Lower leg skin (tissue), 4 donors: ENCODE measurements at regions not wholly inside any gene's neighbourhood (a gene's known extent, or its start where the extent isn't known, plus 50 kb on each side); places are given as distances from the start of the nearest gene placed in this dataset.

ENCODE experiments used
- DNase-seq, 2 donors: peaks; one replicate each; pipeline ENCODE4 v3.0.0-alpha.2; 2019; ENCODE audit warnings: low spot score in 2 of 2
- H3K4me3 ChIP-seq: fragments of 200-600 bp; sonication (generic); 2 replicates; pipeline ENCODE4 v1.5.1; 2017; ENCODE audit warnings: mild to moderate bottlenecking, low read depth; ENCODE audit not compliant: poor library complexity, severe bottlenecking
- CTCF ChIP-seq, 3 donors: fragments of 450-650 bp; IDR thresholded peaks; one replicate each; pipeline ENCODE4 v1.5.1; 2016; ENCODE audit warnings: antibody characterized with exemption in 3 of 3, mild to moderate bottlenecking in 3 of 3, moderate library complexity in 2 of 3
- POLR2A ChIP-seq, 2 donors: fragments of 450-650 bp; IDR thresholded peaks; one replicate each; pipeline ENCODE4 v1.6.1; 2016 to 2017; ENCODE audit warnings: antibody characterized with exemption in 2 of 2, mild to moderate bottlenecking in 1 of 2, moderate library complexity in 1 of 2
- WGBS, 2 donors: methylation state at CpG; one replicate each; pipeline ENCODE4 v1.1.5; 2018; 5-methylcytosine and 5-hydroxymethylcytosine counted together
- intact Hi-C: fragments of 100-400 bp; cut with DNase I; formaldehyde crosslinking; loops from one replicate; pipeline ENCODE4 v1.15.0; 2023; ENCODE audit warnings: low total_unique reads

DNA sequence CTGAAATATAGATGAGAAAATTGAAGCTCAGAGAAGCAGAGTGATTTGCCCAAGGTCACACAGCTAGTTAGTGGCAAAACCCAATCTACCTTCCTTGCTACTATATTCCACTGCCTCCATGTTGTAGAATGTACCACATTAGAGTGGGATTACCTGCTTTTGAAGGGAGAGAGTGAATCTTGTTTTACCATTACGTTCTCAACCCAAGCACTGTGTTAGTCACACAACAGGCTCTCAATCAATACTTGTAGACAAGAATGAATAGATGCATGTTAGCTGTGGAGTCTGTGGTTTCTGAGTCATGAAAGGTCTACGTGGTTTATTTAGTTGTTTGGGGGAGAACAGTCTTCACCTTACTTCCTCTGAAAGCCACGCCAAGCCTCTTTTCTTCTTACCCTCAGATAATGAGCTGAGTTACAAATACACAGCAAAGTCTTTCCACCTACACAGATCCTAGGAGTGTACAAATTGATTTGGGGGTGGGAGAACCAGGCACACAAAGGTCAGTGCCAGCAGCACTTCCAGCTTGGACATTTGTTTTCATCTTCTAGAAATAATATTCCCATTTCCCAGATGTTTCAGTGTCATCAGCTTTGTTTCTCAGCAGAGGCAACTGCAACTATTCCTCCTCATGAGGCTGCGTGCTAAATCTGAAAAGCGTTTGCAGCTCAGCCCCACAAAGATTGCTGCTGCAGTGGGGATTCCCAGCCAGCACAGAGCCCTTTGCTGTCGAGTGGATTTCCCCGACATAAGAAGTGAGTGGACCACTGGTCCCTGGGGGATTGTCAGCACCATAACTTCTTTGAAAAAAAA, 71.5 kb upstream of the ADO start:
- no peak overlapping the region for H3K4me3 ChIP-seq
- intact Hi-C loops, result no loop called here
- TF ChIP-seq CTCF (IDR thresholded peaks at IDR 0.05) (no peak), POLR2A (IDR thresholded peaks at IDR 0.05) (no peak)
- DNase-seq, result no peak
- 67 to 74% methylated on average over 7 of the region's 7 CpGs for WGBS, 2 donors

DNA sequence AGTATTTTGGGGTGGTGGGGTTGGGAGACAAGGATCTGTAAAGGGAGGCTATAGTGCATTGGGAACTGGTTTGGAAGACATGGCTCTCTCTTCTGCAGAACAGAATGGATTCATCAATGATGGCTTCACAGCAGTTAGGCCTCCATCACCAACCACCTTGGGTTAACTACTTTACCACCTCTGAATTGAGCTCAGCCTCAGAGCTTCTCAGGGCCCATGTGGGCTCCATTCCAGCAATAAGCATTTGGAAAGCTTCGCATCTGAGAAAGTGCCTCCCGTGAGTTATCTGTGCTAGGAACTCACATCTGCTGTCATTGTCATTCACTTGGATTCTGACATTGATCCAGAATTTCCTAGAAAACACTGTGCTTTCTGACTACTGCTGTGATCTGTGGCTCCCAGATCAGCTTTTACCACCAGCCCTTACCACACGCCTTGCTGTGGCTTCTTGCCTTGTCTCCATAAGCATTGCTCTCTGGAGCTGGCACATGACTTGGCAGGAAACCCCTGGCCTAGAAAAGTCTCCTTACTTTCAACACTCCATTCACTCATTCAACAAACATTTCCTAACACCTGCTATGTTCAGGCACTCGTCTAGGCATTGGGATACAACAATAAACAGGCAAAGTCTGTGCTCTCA, 70.7 kb upstream of the ADO start:
- 71 to 76% methylated on average over 4 of the region's 4 CpGs for WGBS, 2 donors
- H3K4me3 ChIP-seq, result no peak overlapping the region
- TF ChIP-seq CTCF (IDR thresholded peaks at IDR 0.05) (no peak), POLR2A (IDR thresholded peaks at IDR 0.05) (no peak)
- no peak for DNase-seq
- intact Hi-C loops, result no loop called here

- H3K4me3 ChIP-seq, result no peak overlapping the region
- intact Hi-C loops, result no loop called here
- no peak for DNase-seq
- WGBS, 2 donors, result 84 to 87% methylated on average over 7 of the region's 7 CpGs
- TF ChIP-seq CTCF (IDR thresholded peaks at IDR 0.05), result no peak
- no peak for TF ChIP-seq POLR2A (IDR thresholded peaks at IDR 0.05)
These were observed 69.6 kb upstream of the ADO start for GRCh38 chr10:62734781-62735463.

- intact Hi-C loops, result no loop called here
- TF ChIP-seq POLR2A (IDR thresholded peaks at IDR 0.05) (no peak), CTCF (IDR thresholded peaks at IDR 0.05) (no peak)
- DNase-seq, result no peak
- H3K4me3 ChIP-seq, result no peak overlapping the region
- WGBS, 2 donors, result 60 to 64% methylated on average over 2 of the region's 2 CpGs
These were observed 68.9 kb upstream of the ADO start for GRCh38 chr10:62735464-62736167.

DNA sequence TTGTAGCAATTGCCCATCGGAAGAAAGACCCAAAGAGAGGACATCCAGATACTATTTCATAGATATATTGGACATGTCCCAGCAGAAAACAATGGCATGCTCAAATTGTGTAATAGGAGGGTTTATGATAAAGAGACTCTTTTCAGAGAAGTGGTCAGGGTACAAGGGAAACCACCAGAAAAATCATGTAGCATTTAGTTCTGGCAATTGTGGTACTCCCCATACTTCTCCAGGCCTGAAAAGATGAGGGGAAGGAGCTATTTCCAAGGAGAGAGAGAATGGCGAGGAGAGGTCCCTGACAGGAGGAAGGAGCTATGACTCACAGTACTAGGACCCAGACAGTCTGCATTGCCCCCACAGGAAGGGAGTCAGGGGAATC, 68.4 kb upstream of the ADO start:
- no peak overlapping the region for H3K4me3 ChIP-seq
- TF ChIP-seq CTCF (IDR thresholded peaks at IDR 0.05) (no peak), POLR2A (IDR thresholded peaks at IDR 0.05) (no peak)
- DNase-seq, result no peak
- 87 to 93% methylated on average over 2 of the region's 2 CpGs for WGBS, 2 donors
- intact Hi-C loops, result no loop called here
